SK-N-MC (cell line): ENCODE measurements at regions not wholly inside any gene's neighbourhood (a gene's known extent, or its start where the extent isn't known, plus 50 kb on each side); places are given as distances from the start of the nearest gene placed in this dataset.

Experiments used
- EZH2 ChIP-seq: fragments of 200-600 bp; sonication (generic); IDR thresholded peaks from one replicate; pipeline ENCODE4 v1.6.1; 2017; ENCODE audit warnings: antibody characterized with exemption
- POLR2AphosphoS5 ChIP-seq: IDR thresholded peaks from 2 replicates; pipeline ENCODE4 v1.6.1; 2012; ENCODE audit warnings: mild to moderate bottlenecking, low read depth, low read length, borderline replicate concordance

DNA sequence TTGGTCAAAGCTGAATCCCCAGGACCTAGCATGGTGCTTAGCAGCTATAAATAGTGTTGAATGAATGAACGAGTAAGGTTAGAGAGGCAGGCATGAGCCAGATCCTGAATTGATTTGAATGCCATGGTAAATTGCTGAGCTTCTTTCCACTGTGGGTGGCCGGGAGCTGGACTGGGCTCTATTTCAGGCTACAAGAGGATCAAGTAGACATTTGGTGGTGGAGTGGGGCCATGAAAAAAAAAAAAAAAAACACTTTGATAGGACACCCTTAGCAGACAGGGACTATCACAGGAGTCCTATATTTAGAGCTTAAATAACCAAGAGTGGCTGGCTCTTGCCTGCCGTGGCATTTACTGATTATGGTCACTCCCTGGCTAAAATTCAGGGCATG, 77.6 kb downstream of the MIAT start:
- TF ChIP-seq EZH2 = no peak
- no peak for TF ChIP-seq POLR2AphosphoS5
